Neuronal stem cell (in vitro differentiated cells): ENCODE measurements at regions not wholly inside any gene's neighbourhood (a gene's known extent, or its start where the extent isn't known, plus 50 kb on each side); places are given as distances from the start of the nearest gene placed in this dataset.
"Not testable (repeated sequence)": the region's sequence is repeated elsewhere in the genome, so short reads cannot be mapped to it uniquely, and the experiment has no call there.

ENCODE experiments used
- DNase-seq: peaks from one replicate; pipeline ENCODE4 v3.0.0-alpha.2; 2013; ENCODE audit warnings: low spot score
- H2AFZ ChIP-seq: one replicate; pipeline ENCODE4 v1.6.1; 2013; ENCODE audit warnings: mild to moderate bottlenecking, low read length, inconsistent platforms
- H2AK5ac ChIP-seq: 2 replicates; pipeline ENCODE4 v1.6.1; 2013; ENCODE audit warnings: low read depth, mild to moderate bottlenecking, inconsistent platforms, low read length, moderate library complexity, mixed read lengths
- H2BK120ac ChIP-seq: 2 replicates; pipeline ENCODE4 v1.6.1; 2013; ENCODE audit warnings: low read depth, mild to moderate bottlenecking, inconsistent platforms, low read length, moderate library complexity, mixed read lengths
- H2BK12ac ChIP-seq: one replicate; pipeline ENCODE4 v1.6.1; 2013; ENCODE audit warnings: low read length, inconsistent platforms
- H2BK15ac ChIP-seq: 2 replicates; pipeline ENCODE4 v1.6.1; 2013; ENCODE audit warnings: mild to moderate bottlenecking, low read length, inconsistent platforms, mixed read lengths
- H2BK5ac ChIP-seq: one replicate; pipeline ENCODE4 v1.6.1; 2013; ENCODE audit warnings: inconsistent platforms, mild to moderate bottlenecking, low read length, moderate library complexity
- H3K14ac ChIP-seq: one replicate; pipeline ENCODE4 v1.6.1; 2013; ENCODE audit warnings: low read length, inconsistent platforms
- H3K18ac ChIP-seq: 2 replicates; pipeline ENCODE4 v1.6.1; 2013; ENCODE audit warnings: low read length, inconsistent platforms
- H3K23ac ChIP-seq: 2 replicates; pipeline ENCODE4 v1.6.1; 2013; ENCODE audit warnings: low read depth, mild to moderate bottlenecking, mixed read lengths, low read length, inconsistent platforms; ENCODE audit not compliant: poor library complexity
- H3K27ac ChIP-seq: replicated peaks from 3 replicates; pipeline ENCODE4 v1.5.1; 2013; ENCODE audit warnings: low read length, inconsistent platforms
- H3K27me3 ChIP-seq, 3 experiments: 2 replicates each; pipeline ENCODE4 v1.6.1; 2013; ENCODE audit warnings: low read length in 3 of 3, mild to moderate bottlenecking in 2 of 3, inconsistent platforms in 1 of 3, low read depth in 1 of 3, mixed read lengths in 1 of 3, moderate library complexity in 1 of 3; ENCODE audit not compliant: control insufficient read depth in 3 of 3, insufficient read depth in 3 of 3
- H3K36me3 ChIP-seq, 2 donors: replicated peaks in 1 of 2; 2 replicates each; pipeline ENCODE4 v1.6.1; 2013; ENCODE audit warnings: low read length in 2 of 2; ENCODE audit not compliant: control insufficient read depth in 2 of 2, insufficient read depth in 2 of 2
- H3K4ac ChIP-seq: 2 replicates; pipeline ENCODE4 v1.6.1; 2013; ENCODE audit warnings: inconsistent platforms, mild to moderate bottlenecking, low read length, moderate library complexity
- H3K4me1 ChIP-seq, 2 donors: 1 replicate in 1 of 2; 2 replicates in 1 of 2; pipeline ENCODE4 v1.6.1; 2013; ENCODE audit warnings: low read length in 2 of 2, low read depth in 1 of 2; ENCODE audit not compliant: control insufficient read depth in 2 of 2, insufficient read depth in 1 of 2
- H3K4me2 ChIP-seq: one replicate; pipeline ENCODE4 v1.6.1; 2013; ENCODE audit warnings: mild to moderate bottlenecking, low read length, inconsistent platforms; ENCODE audit not compliant: insufficient read depth, poor library complexity, severe bottlenecking
- H3K4me3 ChIP-seq, 2 donors: 2 replicates each; pipeline ENCODE4 v1.5.1; 2013; ENCODE audit warnings: low read length in 2 of 2, mild to moderate bottlenecking in 2 of 2, inconsistent platforms in 1 of 2, moderate library complexity in 1 of 2
- H3K79me1 ChIP-seq: one replicate; pipeline ENCODE4 v1.6.1; 2013; ENCODE audit warnings: low read depth, mild to moderate bottlenecking, inconsistent platforms, low read length, moderate library complexity
- H3K9ac ChIP-seq: one replicate; pipeline ENCODE4 v1.6.1; 2013; ENCODE audit warnings: mild to moderate bottlenecking, low read depth, low read length, inconsistent platforms; ENCODE audit not compliant: poor library complexity
- H3K9me3 ChIP-seq, 2 donors: replicated peaks in 1 of 2; 2 replicates each; pipeline versions ENCODE3 to v1.6.1; 2013; ENCODE audit warnings: low read length in 2 of 2, mild to moderate bottlenecking in 2 of 2, inconsistent platforms in 1 of 2, low read depth in 1 of 2, mixed read lengths in 1 of 2, moderate library complexity in 1 of 2; ENCODE audit not compliant: control insufficient read depth in 2 of 2, insufficient read depth in 1 of 2
- H4K8ac ChIP-seq: one replicate; pipeline ENCODE4 v1.6.1; 2013; ENCODE audit warnings: low read depth, mild to moderate bottlenecking, inconsistent platforms, low read length, moderate library complexity
- H4K91ac ChIP-seq: one replicate; pipeline ENCODE4 v1.6.1; 2013; ENCODE audit warnings: low read length, low read depth, mild to moderate bottlenecking, inconsistent platforms; ENCODE audit not compliant: poor library complexity
- WGBS, 2 donors: extraction: QIAGEN DNeasy Blood & Tissue Kit; methylation state at CpG; one replicate each; pipeline ENCODE4 v1.1.7; 2013; ENCODE audit warnings: missing lambda C conversion rate in 2 of 2, mixed read lengths in 1 of 2; ENCODE audit not compliant: insufficient read length in 2 of 2, insufficient replicate concordance in 1 of 2; ENCODE audit errors: extremely low coverage in 2 of 2; 5-methylcytosine and 5-hydroxymethylcytosine counted together

DNA sequence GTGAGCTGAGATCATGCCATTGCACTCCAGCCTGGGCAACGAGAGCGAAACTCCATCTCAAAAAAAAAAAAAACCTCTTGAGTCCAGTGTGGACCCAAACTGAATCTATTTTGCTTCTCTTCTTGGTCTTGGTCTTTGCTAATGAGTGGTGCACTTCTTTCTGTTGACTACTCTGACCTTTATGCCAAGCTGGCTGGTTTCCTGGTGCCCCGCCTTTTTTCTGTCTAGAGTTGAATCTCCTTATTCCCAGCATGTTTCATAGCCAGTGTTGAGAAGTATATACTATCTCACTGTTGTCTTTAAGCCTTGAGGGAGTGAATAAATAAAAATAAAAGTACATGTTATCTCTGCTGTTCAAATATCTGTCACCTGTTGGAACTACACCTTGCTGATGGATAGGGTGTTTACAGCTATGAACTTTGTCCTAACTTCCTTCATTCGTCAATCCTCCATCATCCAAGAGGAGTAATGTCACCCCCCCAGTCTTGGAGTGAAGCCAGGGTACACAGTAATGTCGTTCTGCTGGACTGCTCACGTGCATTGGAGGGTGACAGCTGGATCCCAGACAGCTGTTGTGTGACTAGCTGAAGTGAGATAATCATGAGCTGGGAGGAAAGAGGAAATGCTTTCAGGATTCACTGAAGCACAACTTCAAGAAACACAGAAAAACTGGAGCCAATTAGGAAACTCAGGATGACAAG is 99.3 kb upstream of the PRKG2 start:
- no peak for DNase-seq

DNA sequence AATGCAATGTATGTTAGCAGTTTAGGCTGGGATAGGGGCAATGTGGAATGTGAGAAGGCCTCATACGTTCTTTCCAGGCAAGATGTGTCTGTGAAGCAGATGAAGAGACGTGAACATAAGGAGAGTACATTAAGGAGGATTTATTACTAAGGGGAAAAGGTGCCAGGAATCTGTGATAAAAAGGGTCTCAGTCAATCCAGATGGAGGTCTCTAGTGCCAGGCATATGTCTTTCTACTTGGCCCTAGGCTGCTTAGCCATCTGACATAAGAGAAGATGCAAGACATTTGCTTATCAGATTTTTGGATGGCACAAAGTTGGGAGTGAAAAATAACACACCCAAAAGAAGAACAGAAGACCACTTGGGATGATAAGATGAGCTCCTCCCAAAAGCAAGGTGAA is 93.0 kb upstream of the PRKG2 start:
- DNase-seq = no peak
- Histone ChIP-seq H2BK15ac (no peak overlapping the region), H2BK120ac (no peak overlapping the region), H2AFZ (no peak overlapping the region), H3K79me1 (no peaks in the 10 kb centered on the region), H3K14ac (no peak overlapping the region), H3K4me2 (no peak overlapping the region), H3K4me3 (no peak overlapping the region), H3K36me3 (no peaks in the 10 kb centered on the region), H4K8ac (no peak overlapping the region), H3K27ac (no peak overlapping the region), H3K23ac (no peak overlapping the region), H3K18ac (no peak overlapping the region), H3K4ac (no peak overlapping the region), H2BK5ac (no peak overlapping the region), H3K27me3 (no peaks in the 10 kb centered on the region), H3K4me1 (no peaks in the 10 kb centered on the region), H3K9ac (no peak overlapping the region), H2AK5ac (no peak overlapping the region), H2BK12ac (no peak overlapping the region), H3K9me3 (no peaks in the 10 kb centered on the region), H4K91ac (no peak overlapping the region)
- WGBS, 2 donors = no CpG with 5 or more reads among the region's 2 CpGs

More for the DNA sequence above, 99.3 kb upstream of the PRKG2 start:
- H2BK15ac ChIP-seq = no peak overlapping the region
- H2AK5ac ChIP-seq = no peak overlapping the region
- H4K8ac ChIP-seq = no peak overlapping the region
- H3K14ac ChIP-seq = no peak overlapping the region
- H3K23ac ChIP-seq = no peak overlapping the region
- no peak overlapping the region for H3K4me3 ChIP-seq
- no peaks in the 10 kb centered on the region for H3K9me3 ChIP-seq
- no peak overlapping the region for H3K18ac ChIP-seq
- H3K9ac ChIP-seq = no peak overlapping the region
- no peak overlapping the region for H2BK120ac ChIP-seq
- no peaks in the 10 kb centered on the region for H3K27me3 ChIP-seq
- no CpG with 5 or more reads among the region's 6 CpGs for WGBS, 2 donors
- H3K27ac ChIP-seq = no peak overlapping the region
- H3K36me3 ChIP-seq = no peaks in the 10 kb centered on the region
- no peak overlapping the region for H2BK5ac ChIP-seq
- H3K4me1 ChIP-seq = no peaks in the 10 kb centered on the region
- no peak overlapping the region for H4K91ac ChIP-seq
- H3K4me2 ChIP-seq = no peak overlapping the region
- H3K79me1 ChIP-seq = no peaks in the 10 kb centered on the region
- H3K4ac ChIP-seq = no peak overlapping the region
- no peak overlapping the region for H2BK12ac ChIP-seq
- no peak overlapping the region for H2AFZ ChIP-seq

DNA sequence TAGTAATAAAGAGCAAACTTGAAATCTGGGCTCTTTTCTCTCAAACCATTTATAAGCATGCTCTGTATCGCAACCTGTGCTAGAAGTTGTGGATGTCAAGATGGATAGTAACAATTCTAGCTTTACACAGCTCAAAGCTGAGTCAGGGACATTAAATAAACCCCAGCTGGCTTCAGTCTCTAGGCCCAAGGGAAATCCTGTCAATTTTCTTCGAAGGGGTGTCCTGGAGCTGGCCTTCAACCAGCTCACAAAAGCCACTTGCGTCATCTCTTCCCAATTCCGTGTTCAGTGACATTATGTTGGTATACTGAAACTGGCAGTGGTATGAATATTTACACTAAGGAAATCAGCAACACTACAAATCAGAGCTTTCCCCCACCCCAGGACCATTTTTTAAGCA is 89.8 kb upstream of the PRKG2 start:
- H3K14ac ChIP-seq = no peak overlapping the region
- H4K8ac ChIP-seq = no peak overlapping the region
- no peak overlapping the region for H2BK12ac ChIP-seq
- no peaks in the 10 kb centered on the region for H3K79me1 ChIP-seq
- H3K4me1 ChIP-seq = no peaks in the 10 kb centered on the region
- no peak overlapping the region for H2AK5ac ChIP-seq
- H3K18ac ChIP-seq = no peak overlapping the region
- no peak overlapping the region for H2AFZ ChIP-seq
- H3K4me3 ChIP-seq = no peak overlapping the region
- H2BK120ac ChIP-seq = no peak overlapping the region
- no peak overlapping the region for H3K4ac ChIP-seq
- H3K4me2 ChIP-seq = no peak overlapping the region
- no peaks in the 10 kb centered on the region for H3K27me3 ChIP-seq
- no peak overlapping the region for H4K91ac ChIP-seq
- no peak overlapping the region for H2BK5ac ChIP-seq
- H3K23ac ChIP-seq = no peak overlapping the region
- DNase-seq = no peak
- no peak overlapping the region for H3K27ac ChIP-seq
- H3K36me3 ChIP-seq = no peaks in the 10 kb centered on the region
- no peak overlapping the region for H3K9ac ChIP-seq
- no peak overlapping the region for H2BK15ac ChIP-seq
- no CpG with 5 or more reads among the region's 4 CpGs for WGBS, 2 donors
- no peaks in the 10 kb centered on the region for H3K9me3 ChIP-seq

DNA sequence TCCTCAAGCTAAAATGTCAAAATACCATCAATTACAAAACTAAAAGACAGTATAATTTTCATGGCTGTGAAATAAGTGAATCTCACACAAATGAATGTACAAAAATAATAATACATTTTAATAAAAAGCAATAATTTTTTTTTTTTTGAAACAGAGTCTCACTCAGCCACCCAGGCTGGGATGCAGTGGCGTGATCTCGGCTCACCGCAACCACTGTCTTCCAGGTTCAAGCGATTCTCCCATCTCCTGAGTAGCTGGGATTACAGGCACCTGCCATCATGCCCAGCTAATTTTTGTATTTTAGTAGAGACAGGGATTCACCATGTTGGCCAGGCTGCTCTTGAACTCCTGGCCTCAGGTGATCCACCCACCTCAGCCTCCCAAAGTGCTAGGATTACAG is 85.3 kb upstream of the PRKG2 start:
- WGBS, 2 donors = no CpG with 5 or more reads among the region's 4 CpGs
- not testable (repeated sequence) for H3K79me1 ChIP-seq, H2BK15ac ChIP-seq, H2AFZ ChIP-seq, H2BK120ac ChIP-seq, H2AK5ac ChIP-seq, DNase-seq, H3K9ac ChIP-seq, H4K91ac ChIP-seq, H3K4me1 ChIP-seq, H3K27me3 ChIP-seq, H3K27ac ChIP-seq, H3K18ac ChIP-seq, H3K36me3 ChIP-seq, H2BK12ac ChIP-seq, H2BK5ac ChIP-seq, H3K9me3 ChIP-seq, H3K4me3 ChIP-seq, H4K8ac ChIP-seq, H3K4ac ChIP-seq, H3K23ac ChIP-seq, H3K4me2 ChIP-seq, H3K14ac ChIP-seq
